Amygdala (tissue), 56 donors: ENCODE measurements at regions not wholly inside any gene's neighbourhood (a gene's known extent, or its start where the extent isn't known, plus 50 kb on each side); places are given as distances from the start of the nearest gene placed in this dataset.
"Not testable (repeated sequence)": the region's sequence is repeated elsewhere in the genome, so short reads cannot be mapped to it uniquely, and the experiment has no call there.

ENCODE experiments used
- DNase-seq, 56 donors: peaks; one replicate each; lab custom pipeline; 2025; lab: John Stamatoyannopoulos, UW

- DNase-seq = not testable (repeated sequence)
Observed at GRCh38 chr9:16299368-16299767, 571.1 kb downstream of the BNC2 start.

GRCh38 chr9:16303506-16303905, 567.0 kb downstream of the BNC2 start:
- no peak for DNase-seq

GRCh38 chr9:16304301-16304700, 566.2 kb downstream of the BNC2 start:
- no peak for DNase-seq

- no peak for DNase-seq
Observed at GRCh38 chr9:16306586-16306985, 563.9 kb downstream of the BNC2 start.

- DNase-seq = no peak
Observed at GRCh38 chr9:16307626-16308195, 562.8 kb downstream of the BNC2 start.

GRCh38 chr9:16308645-16309044, 561.8 kb downstream of the BNC2 start:
- DNase-seq = no peak

GRCh38 chr9:16309082-16309468, 561.4 kb downstream of the BNC2 start:
- no peak for DNase-seq

GRCh38 chr9:16309469-16310271, 560.8 kb downstream of the BNC2 start:
- no peak for DNase-seq

GRCh38 chr9:16310278-16311110, 560.0 kb downstream of the BNC2 start:
- DNase-seq = peak in 1 of 56 donors; percentile 22

- no peak for DNase-seq
Observed at GRCh38 chr9:16312116-16312515, 558.4 kb downstream of the BNC2 start.

- no peak for DNase-seq
Observed at GRCh38 chr9:16312962-16313546, 557.4 kb downstream of the BNC2 start.

GRCh38 chr9:16314476-16314875, 556.0 kb downstream of the BNC2 start:
- no peak for DNase-seq

GRCh38 chr9:16315720-16316119, 554.8 kb downstream of the BNC2 start:
- no peak for DNase-seq

GRCh38 chr9:16316456-16316855, 554.0 kb downstream of the BNC2 start:
- no peak for DNase-seq

- DNase-seq = peak in 7 of 56 donors; percentile 13 to 42 (median 24)
Observed at GRCh38 chr9:16316911-16317817, 553.3 kb downstream of the BNC2 start.

- peak in 23 of 56 donors; percentile 13 to 76 (median 31) for DNase-seq
Observed at GRCh38 chr9:16318516-16319060, 551.9 kb downstream of the BNC2 start.

- DNase-seq = no peak
Observed at GRCh38 chr9:16319646-16320045, 550.8 kb downstream of the BNC2 start.

- DNase-seq = no peak
Observed at GRCh38 chr9:16320338-16320902, 550.0 kb downstream of the BNC2 start.

- peak in 2 of 56 donors; percentile 5 to 14 for DNase-seq
Observed at GRCh38 chr9:16321461-16322119, 548.9 kb downstream of the BNC2 start.
